ENCODE measurements at regions not wholly inside any gene's neighbourhood (a gene's known extent, or its start where the extent isn't known, plus 50 kb on each side); places are given as distances from the start of the nearest gene placed in this dataset.

DNA sequence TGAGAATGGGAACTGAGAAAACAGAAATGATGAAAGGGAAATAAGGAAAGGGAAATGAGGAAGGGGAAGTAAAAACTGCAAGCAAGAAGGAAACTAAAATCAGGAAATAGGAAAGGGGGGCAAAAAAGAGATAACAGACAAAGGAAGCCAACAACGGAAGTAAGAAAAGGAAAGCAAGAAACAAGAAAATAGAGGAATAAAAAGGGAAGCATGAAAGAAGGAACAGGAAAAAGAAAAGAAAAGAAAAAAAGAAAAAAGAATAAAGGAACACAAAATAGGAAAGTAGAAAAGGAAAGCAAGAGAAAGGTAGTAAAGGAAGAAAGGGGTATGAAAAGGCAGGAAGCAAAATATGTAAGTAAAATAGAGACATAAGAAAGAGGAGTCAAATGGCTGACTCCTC, 241.2 kb upstream of the NCKAP5 start:
- Histone ChIP-seq H3K4me1 (ENCODE audit: control insufficient read depth in 2 of 2, insufficient read depth in 1 of 2, low read depth in 1 of 2, low read length in 2 of 2) (peaks cover 0 to 9% of the 10 kb centered on the region in 2 donors), H3K9me3 (replicated peaks in 1 of 2; ENCODE audit: control insufficient read depth in 2 of 2, insufficient read depth in 1 of 2, low read depth in 1 of 2, low read length in 2 of 2) (no peaks in the 10 kb centered on the region), H3K4me3 (ENCODE audit: low read length in 2 of 2) (no peak overlapping the region), H3K14ac (ENCODE audit: low read length) (no peak overlapping the region), H3K4me2 (ENCODE audit: insufficient read depth, low read length, poor library complexity, severe bottlenecking) (no peak overlapping the region), H3K79me1 (ENCODE audit: low read depth, low read length) (no peaks in the 10 kb centered on the region), H3K4ac (ENCODE audit: low read length) (no peak overlapping the region), H3K23ac (ENCODE audit: low read depth, low read length, poor library complexity) (no peak overlapping the region), H4K91ac (ENCODE audit: low read depth, low read length, poor library complexity) (no peak overlapping the region), H2AK5ac (ENCODE audit: low read depth, low read length) (no peak overlapping the region), H2BK5ac (ENCODE audit: low read length) (no peak overlapping the region), H2AFZ (ENCODE audit: low read length) (no peak overlapping the region), H3K9ac (ENCODE audit: low read depth, low read length, poor library complexity) (no peak overlapping the region), H3K27ac (replicated peaks; ENCODE audit: low read length) (no peak overlapping the region), H2BK12ac (ENCODE audit: low read length) (no peak overlapping the region), H2BK15ac (ENCODE audit: low read length) (no peak overlapping the region), H3K18ac (ENCODE audit: low read length) (no peak overlapping the region), H3K36me3 (replicated peaks in 1 of 2; ENCODE audit: control insufficient read depth in 2 of 2, insufficient read depth in 2 of 2, low read length in 2 of 2) (no peaks in the 10 kb centered on the region), H4K8ac (ENCODE audit: low read depth, low read length) (no peak overlapping the region), H2BK120ac (ENCODE audit: low read depth, low read length) (no peak overlapping the region), H3K27me3 (ENCODE audit: control insufficient read depth in 3 of 3, insufficient read depth in 3 of 3, low read depth in 1 of 3, low read length in 3 of 3) (no peaks in the 10 kb centered on the region)
- WGBS, 2 donors (ENCODE audit: extremely low coverage in 2 of 2, insufficient read length in 2 of 2, insufficient replicate concordance in 1 of 2): no CpG with 5 or more reads among the region's 1 CpG
- DNase-seq (ENCODE audit: low spot score): no peak

DNA sequence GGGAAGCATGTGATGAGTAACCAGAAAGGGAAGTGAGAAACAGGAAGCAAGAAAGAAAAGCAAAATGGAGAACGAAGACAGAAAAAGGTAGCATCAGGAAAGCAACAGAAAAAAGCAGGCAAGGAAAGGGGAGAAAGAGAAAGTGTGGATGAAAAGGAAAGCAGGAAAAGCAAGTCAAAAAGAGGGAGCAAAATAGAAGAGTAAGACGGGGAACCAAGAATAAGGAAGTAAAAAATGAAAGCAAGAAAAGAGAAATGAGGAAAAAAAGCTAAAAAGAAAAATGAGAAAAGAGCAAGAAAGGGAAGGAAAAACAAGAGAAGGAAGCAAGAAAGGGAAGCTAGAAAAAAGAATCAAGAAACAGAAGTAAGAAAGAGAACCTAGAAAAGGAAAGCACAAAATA, 242.3 kb upstream of the NCKAP5 start:
- no peak overlapping the region for H4K8ac ChIP-seq (ENCODE audit: low read depth, low read length)
- no peak overlapping the region for H2BK120ac ChIP-seq (ENCODE audit: low read depth, low read length)
- H3K36me3 ChIP-seq (replicated peaks in 1 of 2; ENCODE audit: control insufficient read depth in 2 of 2, insufficient read depth in 2 of 2, low read length in 2 of 2): no peaks in the 10 kb centered on the region
- WGBS, 2 donors (ENCODE audit: extremely low coverage in 2 of 2, insufficient read length in 2 of 2, insufficient replicate concordance in 1 of 2): no CpG with 5 or more reads among the region's 2 CpGs
- H3K18ac ChIP-seq (ENCODE audit: low read length): no peak overlapping the region
- no peak overlapping the region for H3K4me3 ChIP-seq (ENCODE audit: low read length in 2 of 2)
- H3K14ac ChIP-seq (ENCODE audit: low read length): no peak overlapping the region
- peaks cover 0 to 5% of the 10 kb centered on the region in 2 donors for H3K4me1 ChIP-seq (ENCODE audit: control insufficient read depth in 2 of 2, insufficient read depth in 1 of 2, low read depth in 1 of 2, low read length in 2 of 2)
- H2BK5ac ChIP-seq (ENCODE audit: low read length): no peak overlapping the region
- H3K4ac ChIP-seq (ENCODE audit: low read length): no peak overlapping the region
- H3K27ac ChIP-seq (replicated peaks; ENCODE audit: low read length): no peak overlapping the region
- no peak overlapping the region for H2BK15ac ChIP-seq (ENCODE audit: low read length)
- H3K23ac ChIP-seq (ENCODE audit: low read depth, low read length, poor library complexity): no peak overlapping the region
- H3K9me3 ChIP-seq (replicated peaks in 1 of 2; ENCODE audit: control insufficient read depth in 2 of 2, insufficient read depth in 1 of 2, low read depth in 1 of 2, low read length in 2 of 2): no peaks in the 10 kb centered on the region
- no peak overlapping the region for H3K4me2 ChIP-seq (ENCODE audit: insufficient read depth, low read length, poor library complexity, severe bottlenecking)
- H3K27me3 ChIP-seq (ENCODE audit: control insufficient read depth in 3 of 3, insufficient read depth in 3 of 3, low read depth in 1 of 3, low read length in 3 of 3): no peaks in the 10 kb centered on the region
- no peak overlapping the region for H4K91ac ChIP-seq (ENCODE audit: low read depth, low read length, poor library complexity)
- no peak overlapping the region for H2AFZ ChIP-seq (ENCODE audit: low read length)
- no peak overlapping the region for H3K9ac ChIP-seq (ENCODE audit: low read depth, low read length, poor library complexity)
- no peaks in the 10 kb centered on the region for H3K79me1 ChIP-seq (ENCODE audit: low read depth, low read length)
- no peak overlapping the region for H2BK12ac ChIP-seq (ENCODE audit: low read length)
- DNase-seq (ENCODE audit: low spot score): no peak
- H2AK5ac ChIP-seq (ENCODE audit: low read depth, low read length): no peak overlapping the region

DNA sequence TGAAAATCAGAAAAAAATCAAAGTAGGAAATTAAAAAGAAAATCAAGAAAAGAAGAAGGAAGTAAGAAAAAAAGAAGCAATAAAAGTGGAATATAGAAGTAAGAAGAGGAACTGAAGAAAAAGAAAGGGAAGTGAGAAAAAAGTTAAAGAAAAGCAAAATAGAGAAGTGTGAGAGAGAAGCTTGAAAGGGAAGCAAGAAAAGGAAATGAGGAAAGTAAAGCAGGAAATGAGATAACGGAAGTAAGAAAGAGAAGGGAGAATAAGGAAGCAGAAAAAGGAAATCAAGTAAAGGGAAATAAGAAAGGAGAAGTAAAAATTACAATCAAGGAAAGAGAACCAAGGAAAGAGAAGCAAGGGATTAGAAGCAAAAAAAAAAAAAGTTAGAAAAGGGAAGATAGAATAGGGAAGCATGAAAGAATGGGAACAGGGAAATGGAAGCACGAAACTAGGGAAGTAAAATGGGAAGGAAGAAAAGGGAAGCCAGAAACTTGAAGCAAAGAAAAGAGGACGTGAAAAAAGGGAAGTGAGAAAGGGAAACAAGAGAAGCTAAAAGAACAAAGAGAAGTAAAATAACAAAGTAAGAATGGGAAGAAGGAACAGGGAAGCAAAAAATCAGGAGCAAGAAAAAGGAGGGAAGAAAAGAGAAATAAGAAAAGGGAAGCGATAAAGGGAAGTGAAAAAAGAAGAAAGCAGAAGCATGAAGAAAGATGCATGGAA, 243.3 kb upstream of the NCKAP5 start:
- no peak overlapping the region for H3K18ac ChIP-seq (ENCODE audit: low read length)
- no peak overlapping the region for H2BK120ac ChIP-seq (ENCODE audit: low read depth, low read length)
- H3K9me3 ChIP-seq (replicated peaks in 1 of 2; ENCODE audit: control insufficient read depth in 2 of 2, insufficient read depth in 1 of 2, low read depth in 1 of 2, low read length in 2 of 2): no peaks in the 10 kb centered on the region
- no peak overlapping the region for H2BK5ac ChIP-seq (ENCODE audit: low read length)
- no peaks in the 10 kb centered on the region for H3K79me1 ChIP-seq (ENCODE audit: low read depth, low read length)
- H2BK15ac ChIP-seq (ENCODE audit: low read length): no peak overlapping the region
- H3K27me3 ChIP-seq (ENCODE audit: control insufficient read depth in 3 of 3, insufficient read depth in 3 of 3, low read depth in 1 of 3, low read length in 3 of 3): no peaks in the 10 kb centered on the region
- H3K4me3 ChIP-seq (ENCODE audit: low read length in 2 of 2): no peak overlapping the region
- no peak overlapping the region for H3K23ac ChIP-seq (ENCODE audit: low read depth, low read length, poor library complexity)
- no peak for DNase-seq (ENCODE audit: low spot score)
- H2AFZ ChIP-seq (ENCODE audit: low read length): no peak overlapping the region
- H3K36me3 ChIP-seq (replicated peaks in 1 of 2; ENCODE audit: control insufficient read depth in 2 of 2, insufficient read depth in 2 of 2, low read length in 2 of 2): no peaks in the 10 kb centered on the region
- H3K27ac ChIP-seq (replicated peaks; ENCODE audit: low read length): no peak overlapping the region
- H4K8ac ChIP-seq (ENCODE audit: low read depth, low read length): no peak overlapping the region
- H3K14ac ChIP-seq (ENCODE audit: low read length): no peak overlapping the region
- H3K4me2 ChIP-seq (ENCODE audit: insufficient read depth, low read length, poor library complexity, severe bottlenecking): no peak overlapping the region
- 100% methylated on average over 2 of the region's 4 CpGs; no CpG with 5 or more reads in 1 of the 2 donors for WGBS, 2 donors (ENCODE audit: extremely low coverage in 2 of 2, insufficient read length in 2 of 2, insufficient replicate concordance in 1 of 2)
- no peak overlapping the region for H3K4ac ChIP-seq (ENCODE audit: low read length)
- H4K91ac ChIP-seq (ENCODE audit: low read depth, low read length, poor library complexity): no peak overlapping the region
- H3K9ac ChIP-seq (ENCODE audit: low read depth, low read length, poor library complexity): no peak overlapping the region
- peaks cover 1 to 3% of the 10 kb centered on the region in 2 donors for H3K4me1 ChIP-seq (ENCODE audit: control insufficient read depth in 2 of 2, insufficient read depth in 1 of 2, low read depth in 1 of 2, low read length in 2 of 2)
- no peak overlapping the region for H2BK12ac ChIP-seq (ENCODE audit: low read length)
- H2AK5ac ChIP-seq (ENCODE audit: low read depth, low read length): no peak overlapping the region

DNA sequence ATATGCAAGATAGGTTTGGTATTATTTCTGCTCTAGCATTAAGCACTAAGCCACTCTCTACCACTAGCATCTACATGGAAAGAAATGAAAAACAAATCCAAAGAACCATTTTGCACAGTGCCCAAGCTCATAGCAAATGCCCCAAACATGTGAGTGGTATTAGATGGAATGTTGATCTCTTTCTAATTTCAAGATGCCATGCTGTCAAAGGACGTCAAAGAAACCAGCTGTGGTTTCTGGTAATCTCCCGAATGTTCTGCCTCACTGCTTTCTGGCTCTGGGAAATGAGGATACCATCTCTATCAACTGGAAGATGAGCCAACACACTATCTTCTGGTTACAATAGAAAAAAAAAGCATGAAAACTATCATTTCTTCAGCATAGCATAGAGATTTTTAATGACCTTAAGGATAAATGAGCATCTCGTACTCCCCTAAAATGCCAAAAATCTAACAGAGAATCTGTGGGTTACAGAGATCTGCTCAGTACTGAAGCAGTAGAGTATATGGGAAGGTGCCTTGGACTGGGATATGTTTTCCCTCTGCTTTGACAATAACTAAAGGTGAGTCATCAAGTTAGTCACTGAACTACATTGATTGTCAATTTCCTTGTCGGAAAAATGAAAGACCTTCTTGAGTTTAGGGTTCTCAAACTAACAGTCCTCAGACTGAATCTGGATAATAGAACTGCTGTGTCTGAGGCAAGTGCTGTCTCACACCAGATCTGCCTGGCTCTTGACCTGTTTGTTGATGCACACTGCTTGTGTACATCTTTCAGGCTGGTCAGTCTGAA, 244.8 kb upstream of the NCKAP5 start:
- no peak for DNase-seq (ENCODE audit: low spot score)
- no peaks in the 10 kb centered on the region for H3K9me3 ChIP-seq (replicated peaks in 1 of 2; ENCODE audit: control insufficient read depth in 2 of 2, insufficient read depth in 1 of 2, low read depth in 1 of 2, low read length in 2 of 2)
- no peaks in the 10 kb centered on the region for H3K27me3 ChIP-seq (ENCODE audit: control insufficient read depth in 3 of 3, insufficient read depth in 3 of 3, low read depth in 1 of 3, low read length in 3 of 3)
- H3K9ac ChIP-seq (ENCODE audit: low read depth, low read length, poor library complexity): no peak overlapping the region
- no peaks in the 10 kb centered on the region for H3K36me3 ChIP-seq (replicated peaks in 1 of 2; ENCODE audit: control insufficient read depth in 2 of 2, insufficient read depth in 2 of 2, low read length in 2 of 2)
- no peak overlapping the region for H2BK5ac ChIP-seq (ENCODE audit: low read length)
- no peak overlapping the region for H3K23ac ChIP-seq (ENCODE audit: low read depth, low read length, poor library complexity)
- no CpG with 5 or more reads among the region's 4 CpGs for WGBS, 2 donors (ENCODE audit: extremely low coverage in 2 of 2, insufficient read length in 2 of 2, insufficient replicate concordance in 1 of 2)
- no peak overlapping the region for H3K4ac ChIP-seq (ENCODE audit: low read length)
- H3K4me3 ChIP-seq (ENCODE audit: low read length in 2 of 2): no peak overlapping the region
- no peak overlapping the region for H4K91ac ChIP-seq (ENCODE audit: low read depth, low read length, poor library complexity)
- H3K4me2 ChIP-seq (ENCODE audit: insufficient read depth, low read length, poor library complexity, severe bottlenecking): no peak overlapping the region
- no peak overlapping the region for H2BK15ac ChIP-seq (ENCODE audit: low read length)
- H2AFZ ChIP-seq (ENCODE audit: low read length): no peak overlapping the region
- no peak overlapping the region for H2BK12ac ChIP-seq (ENCODE audit: low read length)
- H4K8ac ChIP-seq (ENCODE audit: low read depth, low read length): no peak overlapping the region
- H3K18ac ChIP-seq (ENCODE audit: low read length): no peak overlapping the region
- no peak overlapping the region for H3K14ac ChIP-seq (ENCODE audit: low read length)
- H3K79me1 ChIP-seq (ENCODE audit: low read depth, low read length): no peaks in the 10 kb centered on the region
- no peak overlapping the region for H2AK5ac ChIP-seq (ENCODE audit: low read depth, low read length)
- H3K4me1 ChIP-seq (ENCODE audit: control insufficient read depth in 2 of 2, insufficient read depth in 1 of 2, low read depth in 1 of 2, low read length in 2 of 2): peaks cover 1 to 2% of the 10 kb centered on the region in 2 donors
- H3K27ac ChIP-seq (replicated peaks; ENCODE audit: low read length): no peak overlapping the region
- H2BK120ac ChIP-seq (ENCODE audit: low read depth, low read length): no peak overlapping the region

Measured in neuronal stem cell (in vitro differentiated cells).